Loucy (cell line): ENCODE measurements at regions not wholly inside any gene's neighbourhood (a gene's known extent, or its start where the extent isn't known, plus 50 kb on each side); places are given as distances from the start of the nearest gene placed in this dataset.

ENCODE experiments used
- CTCF ChIP-seq: fragments of 200-600 bp; sonication (generic); conservative IDR thresholded peaks from 2 replicates; pipeline ENCODE4 v1.5.1; 2014; ENCODE audit warnings: mild to moderate bottlenecking, antibody characterized with exemption, low read length
- EZH2phosphoT487 ChIP-seq: fragments of 200-600 bp; IDR thresholded peaks from 2 replicates; pipeline ENCODE4 v1.6.1; 2018; ENCODE audit warnings: antibody characterized with exemption, mild to moderate bottlenecking, moderate library complexity, borderline replicate concordance

GRCh38 chrX:134735015-134735414 is 62.0 kb downstream of the PABIR2 start:
- TF ChIP-seq CTCF: no peak
- no peak for TF ChIP-seq EZH2phosphoT487
